DMS53 treated with DMSO at 0.1 percent for 48 hours (cell line): ENCODE measurements at regions not wholly inside any gene's neighbourhood (a gene's known extent, or its start where the extent isn't known, plus 50 kb on each side); places are given as distances from the start of the nearest gene placed in this dataset.
"Not testable (repeated sequence)": the region's sequence is repeated elsewhere in the genome, so short reads cannot be mapped to it uniquely, and the experiment has no call there.

ENCODE experiments used
- DNase-seq: peaks from one replicate; lab custom pipeline; 2025; ENCODE audit not compliant: unreplicated experiment; lab: John Stamatoyannopoulos, UW

DNA sequence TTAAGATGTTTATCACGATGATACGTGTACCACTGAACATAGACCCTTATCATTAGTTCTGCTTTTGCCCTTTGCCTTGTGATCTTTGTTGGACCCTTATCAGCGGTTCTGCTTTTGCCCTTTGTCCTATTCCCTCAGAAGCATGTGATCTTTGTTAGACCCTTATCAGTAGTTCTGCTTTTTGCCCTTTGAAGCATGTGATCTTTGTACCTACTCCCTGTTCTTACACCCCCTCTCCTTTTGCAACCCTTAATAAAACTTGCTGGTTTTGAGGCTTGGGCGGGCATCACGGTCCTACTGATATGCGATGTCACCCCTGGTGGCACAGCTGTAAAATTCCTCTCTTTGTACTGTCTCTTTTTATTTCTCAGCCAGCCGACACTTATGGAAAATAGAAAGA lies 117.0 kb downstream of the SDHAF3 start:
- DNase-seq, result not testable (repeated sequence)

DNA sequence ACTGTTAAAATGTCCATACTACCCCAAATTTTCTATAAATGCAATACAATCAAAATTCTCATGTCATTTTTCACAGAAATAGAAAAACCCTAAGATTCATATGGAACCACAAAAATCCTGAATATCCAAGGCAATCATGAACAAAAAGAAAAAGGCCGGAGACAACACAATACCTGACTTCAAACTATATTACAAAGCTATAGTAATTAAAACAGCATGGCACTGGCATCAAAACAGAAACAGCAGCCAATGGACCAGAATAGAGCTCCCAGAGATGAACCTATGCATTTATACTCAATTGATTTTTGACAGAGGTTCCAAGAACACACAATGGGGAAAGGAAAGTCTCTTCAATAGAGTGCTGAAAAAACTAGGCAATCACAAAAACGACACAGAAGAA lies 128.8 kb downstream of the SDHAF3 start:
- DNase-seq, result no peak

DNA sequence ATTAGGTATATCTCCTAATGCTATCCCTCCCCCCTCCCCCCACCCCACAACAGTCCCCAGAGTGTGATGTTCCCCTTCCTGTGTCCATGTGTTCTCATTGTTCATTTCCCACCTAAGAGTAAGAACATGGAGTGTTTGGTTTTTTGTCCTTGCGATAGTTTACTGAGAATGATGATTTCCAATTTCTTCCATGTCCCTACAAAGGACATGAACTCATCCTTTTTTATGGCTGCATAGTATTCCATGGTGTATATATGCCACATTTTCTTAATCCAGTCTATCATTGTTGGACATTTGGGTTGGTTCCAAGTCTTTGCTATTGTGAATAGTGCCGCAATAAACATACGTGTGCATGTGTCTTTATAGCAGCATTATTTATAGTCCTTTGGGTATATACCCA lies 140.7 kb downstream of the SDHAF3 start:
- DNase-seq, result not testable (repeated sequence)

DNA sequence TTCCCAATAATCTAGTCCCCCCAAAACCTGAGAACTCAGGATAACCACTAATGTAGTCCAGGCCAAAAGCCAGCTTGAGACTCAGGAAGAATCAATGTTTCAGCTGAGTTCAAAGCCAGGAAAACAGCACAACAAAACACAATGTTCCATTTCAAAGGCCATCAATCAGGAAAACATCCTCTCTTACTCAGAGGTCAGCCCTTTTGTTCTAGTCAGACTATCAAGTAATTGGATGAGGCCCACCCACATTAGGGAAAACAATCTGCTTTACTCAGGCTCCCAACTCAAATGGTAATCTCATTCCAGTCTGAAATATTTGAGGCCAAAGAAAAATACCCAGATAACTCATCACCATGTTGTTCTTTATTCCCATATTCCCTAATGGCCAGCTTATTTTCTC lies 152.2 kb downstream of the SDHAF3 start:
- DNase-seq, result no peak

DNA sequence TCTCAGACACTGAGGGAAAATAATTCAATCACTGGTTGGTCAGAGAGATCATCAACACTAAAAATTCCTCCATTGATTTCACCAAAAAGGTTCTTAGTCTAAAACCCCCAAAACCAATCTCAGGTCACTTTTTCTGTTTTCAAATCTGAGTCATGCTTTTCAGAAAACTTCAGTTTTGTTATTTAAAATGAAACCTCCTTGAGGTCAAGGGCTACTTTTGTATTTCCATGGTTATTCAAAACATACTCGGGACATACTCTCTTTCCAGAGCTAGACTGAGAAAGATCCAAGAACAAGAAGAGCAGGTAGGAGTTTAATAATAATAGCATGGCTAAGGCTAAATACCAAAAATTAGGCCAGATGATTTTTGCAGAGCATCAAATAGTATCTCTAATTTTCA lies 152.8 kb downstream of the SDHAF3 start:
- no peak for DNase-seq

DNA sequence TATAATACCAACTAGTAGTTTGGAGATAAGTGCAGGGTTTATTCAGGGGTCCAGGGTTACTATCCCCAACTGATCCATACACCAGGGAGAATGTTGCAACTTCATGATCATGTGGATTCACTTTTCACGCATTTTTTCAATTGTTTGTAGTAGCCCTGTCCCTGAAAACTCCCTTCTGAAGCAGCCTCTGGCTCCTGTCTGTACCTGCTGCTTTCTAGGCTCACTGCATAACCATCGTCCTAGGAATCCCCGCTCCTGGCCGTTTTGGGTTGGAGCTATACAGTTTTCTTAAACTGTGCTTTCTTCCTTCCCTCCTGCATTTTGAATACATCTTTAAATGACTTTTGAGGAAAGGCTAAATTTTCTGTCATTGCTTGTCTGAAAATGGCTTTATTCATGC lies 154.1 kb downstream of the SDHAF3 start:
- DNase-seq, result no peak

DNA sequence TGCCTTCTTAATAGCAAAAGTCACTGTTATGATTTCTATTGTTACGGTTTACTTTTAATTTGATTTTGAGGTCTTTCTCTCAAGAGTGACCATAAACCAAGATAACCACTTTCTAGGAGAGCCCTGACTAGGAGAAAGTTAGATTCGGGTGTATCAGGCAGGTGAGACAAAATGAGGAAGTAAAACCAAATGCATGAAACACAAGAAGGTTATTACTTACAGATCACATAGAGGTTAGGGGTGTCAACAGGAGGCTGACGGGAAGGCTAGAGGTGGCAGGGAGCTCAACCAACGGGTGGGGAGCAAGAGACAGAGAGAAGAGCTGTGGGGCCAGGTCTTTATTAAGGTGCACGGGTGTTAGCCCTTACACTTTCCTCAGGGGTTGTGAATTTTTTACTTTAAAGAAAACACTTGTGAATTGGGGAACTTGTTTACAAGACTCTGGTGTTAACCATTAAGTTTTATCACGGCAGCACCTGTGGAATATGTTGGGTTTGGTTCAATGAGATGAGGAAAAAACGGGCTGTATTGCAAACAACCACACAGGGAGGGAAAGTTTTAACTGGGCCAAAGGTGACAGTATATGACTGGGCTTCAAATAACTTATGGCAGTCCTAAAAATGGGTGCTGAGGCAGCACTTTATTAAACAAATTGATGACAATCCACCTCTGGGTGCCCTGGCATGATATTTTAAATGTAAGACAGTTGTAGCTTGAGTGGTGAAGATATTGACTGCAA lies 154.9 kb downstream of the SDHAF3 start:
- no peak for DNase-seq

DNA sequence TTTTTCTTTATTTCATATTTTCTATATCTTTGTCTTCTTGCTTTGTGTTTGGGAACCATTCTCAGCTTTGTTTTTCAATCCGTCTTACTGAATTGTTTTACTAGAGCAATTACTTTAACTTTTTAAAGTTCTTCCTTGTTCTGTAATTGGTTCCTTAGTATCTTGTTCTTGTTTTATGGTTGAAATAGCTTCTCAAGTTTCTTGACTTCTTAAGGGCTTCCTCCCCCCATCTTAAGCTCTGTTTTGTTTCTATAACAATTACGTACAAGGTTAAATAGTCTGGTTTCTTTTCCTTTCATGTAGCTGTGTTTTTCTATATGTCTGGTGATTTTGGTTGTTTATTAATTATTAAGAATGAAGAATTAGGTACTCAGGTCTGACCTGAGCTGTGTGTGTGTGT lies 158.0 kb downstream of the SDHAF3 start:
- DNase-seq, result no peak

DNA sequence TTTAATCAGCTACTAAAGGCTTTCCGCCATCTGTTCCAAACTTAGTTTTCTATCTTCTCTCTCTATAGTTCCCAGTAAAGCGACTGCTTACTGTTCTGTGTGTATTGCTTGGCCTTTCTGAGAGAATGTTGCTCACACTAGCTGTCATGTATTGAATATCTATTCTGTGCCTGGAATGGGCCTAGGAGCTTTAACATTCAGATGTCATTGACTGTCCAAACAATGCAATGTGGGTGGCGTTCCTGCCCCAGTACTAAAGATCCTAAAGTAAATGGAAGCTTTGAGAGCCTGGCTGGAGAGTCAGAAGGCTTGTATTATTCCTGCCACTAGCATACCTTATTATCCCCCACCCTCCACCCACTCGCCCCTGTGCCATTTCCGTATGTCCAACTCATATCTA lies 163.5 kb downstream of the SDHAF3 start:
- no peak for DNase-seq

DNA sequence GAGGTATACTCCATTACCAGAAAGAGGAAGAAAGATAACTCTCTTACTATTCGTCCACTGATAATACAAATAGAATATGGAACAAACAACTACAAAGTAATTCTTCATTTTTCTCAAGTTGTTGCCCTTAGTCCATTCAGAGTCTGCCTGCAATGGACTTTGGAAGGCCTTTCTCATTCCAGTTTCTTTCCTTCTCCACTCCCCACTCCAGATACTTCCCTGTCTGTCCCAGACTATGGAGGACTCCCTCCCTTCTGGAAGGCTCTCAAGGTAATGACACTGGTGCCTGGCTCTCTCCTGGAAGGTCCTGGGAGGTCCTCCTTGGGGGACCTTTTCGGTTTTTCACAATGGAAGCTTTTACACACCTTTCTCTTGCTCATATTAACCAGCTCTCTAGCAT lies 167.8 kb downstream of the SDHAF3 start:
- no peak for DNase-seq

DNA sequence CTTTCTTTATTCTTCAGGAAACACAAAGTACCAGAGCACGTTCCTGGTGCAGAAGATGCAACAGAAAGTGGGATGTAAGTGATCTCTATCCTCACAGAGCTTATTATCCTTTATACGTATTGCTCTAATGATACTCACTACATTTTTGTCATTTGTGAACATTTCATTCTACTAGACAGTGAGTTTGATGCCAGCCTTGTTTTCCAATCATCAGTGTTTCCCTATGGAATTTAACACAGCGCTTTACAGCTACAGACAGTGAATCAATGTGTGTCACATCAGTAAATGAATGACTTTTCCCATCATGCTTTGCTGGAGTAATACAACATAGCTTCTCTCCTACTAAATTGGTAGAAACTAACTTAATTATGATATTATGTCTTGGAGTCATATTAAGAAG lies 175.5 kb downstream of the SDHAF3 start:
- DNase-seq, result no peak

DNA sequence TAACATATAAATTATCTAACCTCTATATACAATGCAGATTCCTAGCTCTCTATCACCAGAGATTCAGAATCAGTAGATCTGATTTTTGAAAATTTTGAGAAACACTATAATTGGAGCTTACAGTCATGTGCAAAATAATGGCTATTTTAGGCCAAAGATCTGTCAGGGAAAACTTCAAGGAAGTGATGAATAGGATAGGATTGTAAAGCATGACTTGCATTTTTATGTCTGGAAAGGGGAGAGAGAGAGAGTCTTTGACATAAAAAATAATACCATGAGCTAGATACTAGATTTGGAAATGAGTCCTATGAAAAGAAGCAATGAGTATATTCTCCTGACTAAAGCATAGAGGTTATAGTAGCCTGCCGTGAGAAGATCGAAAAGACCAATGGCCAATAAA lies 181.1 kb downstream of the SDHAF3 start:
- DNase-seq, result no peak

DNA sequence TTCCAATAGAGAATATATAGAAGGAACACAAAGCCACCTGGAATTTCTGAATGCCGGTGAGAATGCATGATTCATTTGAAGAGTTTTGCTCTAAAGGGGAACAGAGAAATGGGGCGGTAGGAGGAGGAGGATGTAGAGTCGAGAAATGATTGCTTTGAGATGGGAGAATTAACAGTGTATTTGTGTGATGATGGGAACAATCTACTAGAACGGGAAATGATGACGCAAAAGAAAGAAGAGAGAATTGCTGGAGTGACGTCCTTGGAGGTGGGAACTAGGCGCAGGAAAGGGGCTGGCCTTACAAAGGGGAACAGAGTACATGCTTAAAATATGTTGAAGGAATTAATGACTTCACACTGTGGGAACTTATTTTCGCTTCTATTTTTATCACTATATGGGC lies 188.1 kb downstream of the SDHAF3 start:
- DNase-seq, result no peak

DNA sequence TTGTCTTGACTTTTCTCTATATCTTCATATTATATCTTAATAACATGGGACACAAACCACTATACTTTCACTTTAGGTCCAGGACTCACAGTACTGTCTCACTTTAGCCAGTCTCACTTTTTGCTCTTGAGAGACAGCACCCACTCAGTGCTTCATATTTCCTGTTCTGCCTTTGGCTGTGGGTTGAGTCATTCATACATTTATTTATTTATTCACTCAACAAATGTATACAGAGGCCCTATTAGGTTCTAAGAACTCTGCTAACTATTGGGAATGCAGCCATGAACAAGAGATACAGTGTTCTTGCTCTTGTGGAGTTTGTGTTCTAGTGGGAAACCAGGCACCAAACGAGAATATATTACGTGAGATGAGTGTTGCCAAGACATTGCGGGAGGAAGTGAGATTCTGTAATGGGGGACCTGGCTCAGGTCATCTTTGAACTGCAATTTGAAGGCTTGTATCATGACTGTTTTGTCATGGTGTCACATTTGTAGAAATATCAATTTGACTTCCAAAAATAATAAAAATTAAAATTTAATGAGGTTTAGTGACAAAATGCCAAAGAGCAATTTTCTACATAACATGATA lies 190.1 kb downstream of the SDHAF3 start:
- DNase-seq, result peak; percentile 74

DNA sequence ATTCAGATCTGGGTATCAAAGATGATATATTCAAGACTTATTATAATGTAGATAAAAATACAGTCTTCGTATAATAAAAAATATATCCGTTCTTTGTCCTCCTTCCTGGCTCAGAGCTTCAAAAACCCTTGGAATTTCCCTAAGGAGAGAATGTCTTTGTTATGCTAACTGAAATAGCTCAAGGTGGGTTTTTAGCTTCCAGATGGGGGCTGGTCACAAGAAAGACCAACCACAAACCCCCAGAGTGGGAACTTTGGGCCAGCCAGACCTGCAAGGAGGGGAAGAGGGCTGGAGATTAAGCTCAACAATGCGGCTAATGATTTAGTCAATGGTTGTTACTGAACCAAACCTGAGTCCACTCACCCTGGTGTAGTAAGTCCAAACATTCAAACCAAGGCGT lies 196.4 kb downstream of the SDHAF3 start:
- no peak for DNase-seq

DNA sequence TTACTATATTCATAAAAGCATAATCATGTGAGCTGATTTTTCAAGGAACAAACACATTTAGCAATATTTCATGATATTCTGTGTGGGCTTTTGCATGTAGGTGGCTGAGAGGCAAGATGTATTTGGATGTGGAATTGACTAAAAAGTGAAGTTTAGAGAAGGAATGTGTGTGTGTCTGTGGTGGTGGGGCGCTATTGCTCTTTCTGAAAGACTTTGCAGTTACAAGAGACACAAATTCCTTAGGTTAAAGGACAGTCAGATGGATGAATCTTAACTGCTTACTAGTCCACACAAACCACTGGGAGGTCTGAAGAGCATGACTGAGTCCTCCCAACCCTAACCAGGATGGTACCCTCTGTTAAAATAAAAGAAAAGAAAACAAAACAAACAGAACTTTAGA lies 200.1 kb downstream of the SDHAF3 start:
- no peak for DNase-seq

DNA sequence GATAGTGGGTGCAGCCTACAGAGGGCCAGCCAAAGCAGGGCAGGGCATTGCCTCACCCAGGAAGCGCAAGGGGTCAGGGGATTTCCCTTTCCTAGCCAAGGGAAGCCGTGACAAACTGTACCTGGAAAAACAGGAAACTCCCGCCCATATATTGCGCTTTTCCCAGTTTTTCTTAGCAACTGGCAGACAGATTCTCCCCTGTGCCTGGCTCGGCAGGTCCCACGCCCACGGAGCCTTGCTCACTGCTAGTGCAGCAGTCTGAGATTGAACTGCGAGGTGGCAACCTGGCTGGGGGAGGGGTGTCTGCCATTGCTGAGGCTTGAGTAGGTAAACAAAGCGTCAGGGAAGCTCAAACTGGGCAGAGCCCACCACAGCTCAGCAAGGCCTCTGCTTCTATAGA lies 212.4 kb downstream of the SDHAF3 start:
- DNase-seq, result not testable (repeated sequence)

DNA sequence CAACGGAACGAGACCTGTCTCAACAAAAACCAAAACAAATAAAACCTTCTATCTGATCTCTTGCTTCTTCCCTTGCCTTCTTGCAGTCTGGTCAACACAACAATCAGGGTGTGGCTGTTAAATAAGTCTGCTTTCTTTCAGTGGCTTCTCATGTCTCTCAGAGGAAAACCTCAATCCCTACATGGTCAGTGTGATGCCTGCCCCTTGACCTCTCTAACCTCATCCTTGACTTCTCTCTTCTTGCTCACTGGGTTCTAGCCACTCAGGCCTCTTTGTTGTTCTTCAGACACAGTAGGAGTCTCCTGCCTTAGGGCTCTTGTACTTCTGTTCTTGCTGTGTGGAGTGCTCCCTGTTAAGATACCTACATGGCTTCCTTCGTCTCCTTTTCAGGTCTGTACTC lies 220.4 kb downstream of the SDHAF3 start:
- DNase-seq, result no peak

DNA sequence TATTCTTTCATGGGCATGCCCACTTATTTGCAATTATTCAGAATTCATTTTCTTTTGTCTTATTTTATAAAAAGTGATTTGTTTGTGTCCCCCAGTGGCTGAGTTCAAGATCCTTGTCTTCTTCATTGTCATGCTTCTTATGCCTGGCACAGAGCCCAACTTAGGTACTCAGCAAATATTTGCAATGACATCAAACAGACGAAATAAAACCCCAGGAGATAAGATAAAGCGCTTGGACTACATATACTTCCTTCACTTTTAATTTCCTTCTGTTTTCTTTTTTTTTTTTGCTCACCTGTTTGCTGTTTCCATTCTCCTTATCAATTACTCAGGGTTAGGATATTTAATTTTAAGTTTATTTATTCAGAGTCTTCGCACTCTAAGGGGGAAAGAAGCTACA lies 225.0 kb downstream of the SDHAF3 start:
- peak; percentile 80 for DNase-seq

DNA sequence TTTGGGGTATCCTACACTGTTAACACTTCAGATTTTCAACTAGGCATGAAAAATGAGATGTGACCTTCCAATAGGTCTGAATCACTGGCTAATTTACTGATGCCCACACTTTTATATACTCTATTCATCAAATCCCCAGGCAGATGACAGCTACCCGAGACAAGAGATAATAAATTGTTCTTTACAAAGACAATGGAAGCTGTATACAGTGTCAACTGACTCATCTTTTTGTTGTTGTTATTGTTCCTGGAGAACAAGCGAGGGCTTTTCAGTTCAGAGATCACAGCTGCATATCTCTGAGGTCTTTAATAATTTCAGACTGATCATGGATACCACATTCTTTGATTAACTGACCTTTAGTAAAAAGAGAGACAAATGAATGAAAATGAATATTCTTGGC lies 228.9 kb downstream of the SDHAF3 start:
- DNase-seq, result no peak

DNA sequence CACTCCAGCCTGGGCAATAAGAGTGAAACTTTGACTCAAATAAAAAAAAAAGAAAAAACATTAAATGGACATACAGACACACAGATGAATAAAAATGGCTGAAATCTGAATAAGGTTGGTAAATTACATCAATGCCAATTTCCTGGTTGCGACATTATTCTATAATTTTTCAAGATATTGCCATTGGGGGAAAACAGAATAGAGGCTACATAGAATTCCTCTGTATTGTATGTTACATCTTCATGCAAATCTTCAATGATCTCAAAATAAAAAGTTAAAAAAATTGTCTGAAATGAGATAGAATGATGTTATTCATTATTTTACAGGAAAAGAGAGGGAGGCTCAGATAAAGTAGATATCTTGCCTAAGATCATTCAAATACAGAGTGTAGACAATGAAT lies 234.0 kb downstream of the SDHAF3 start:
- no peak for DNase-seq

DNA sequence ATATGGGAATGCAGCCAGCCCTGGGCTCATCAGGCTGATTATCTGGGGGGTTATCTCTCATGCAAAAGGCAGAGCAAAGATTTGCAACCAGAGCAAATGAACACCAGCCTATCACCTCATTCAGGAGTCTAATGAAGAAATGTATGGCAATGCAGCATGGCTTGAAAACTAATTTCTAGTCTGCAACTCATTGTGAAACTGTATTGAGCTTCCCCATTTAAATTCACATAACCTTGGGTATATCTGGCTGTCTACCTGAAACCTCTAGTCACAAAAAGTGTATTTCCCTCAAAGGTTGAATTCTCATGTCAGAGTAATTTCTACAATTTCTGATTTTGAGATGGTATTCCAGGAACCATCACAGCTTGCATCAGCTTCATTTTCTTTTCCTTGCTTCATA lies 240.0 kb downstream of the SDHAF3 start:
- no peak for DNase-seq

DNA sequence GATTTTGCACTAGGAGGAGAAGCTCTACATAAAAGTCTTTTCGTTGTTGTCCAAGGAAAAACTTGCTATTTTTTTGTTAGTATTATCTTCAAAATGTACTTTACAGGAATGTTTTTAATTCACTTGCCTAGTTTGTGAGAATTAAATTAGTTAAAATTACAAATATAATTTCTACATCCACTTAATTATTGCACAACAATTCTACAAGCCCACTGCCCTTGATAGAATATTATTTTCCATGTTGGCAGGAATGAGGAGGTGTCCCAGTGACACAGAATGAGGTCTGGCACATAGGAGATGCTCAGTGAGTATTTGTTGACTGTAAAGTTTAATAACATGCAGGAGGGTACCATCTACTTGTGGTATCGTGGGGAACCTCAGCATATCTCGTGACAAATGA lies 255.4 kb downstream of the SDHAF3 start:
- DNase-seq, result no peak
